ENCODE measurements at regions not wholly inside any gene's neighbourhood (a gene's known extent, or its start where the extent isn't known, plus 50 kb on each side); places are given as distances from the start of the nearest gene placed in this dataset.

- no peak for FAIRE-seq
Observed at GRCh38 chr15:38674448-38674847, 109.8 kb upstream of the RASGRP1 start.

GRCh38 chr15:38678281-38678680 is 113.7 kb upstream of the RASGRP1 start:
- no peak for FAIRE-seq

- no peak for FAIRE-seq
Observed at GRCh38 chr15:38680775-38681174, 116.2 kb upstream of the RASGRP1 start.

- FAIRE-seq, result no peak
Observed at GRCh38 chr15:38682363-38682762, 117.7 kb upstream of the RASGRP1 start.

- FAIRE-seq, result no peak
Observed at GRCh38 chr15:38682861-38683260, 118.2 kb upstream of the RASGRP1 start.

GRCh38 chr15:38683382-38684242 is 119.0 kb upstream of the RASGRP1 start:
- peak; percentile 74 for FAIRE-seq

GRCh38 chr15:38684440-38685010 is 119.9 kb upstream of the RASGRP1 start:
- FAIRE-seq, result no peak

GRCh38 chr15:38685686-38686339 is 121.2 kb upstream of the RASGRP1 start:
- no peak for FAIRE-seq

GRCh38 chr15:38687340-38687739 is 122.7 kb upstream of the RASGRP1 start:
- FAIRE-seq, result no peak

- FAIRE-seq, result no peak
Observed at GRCh38 chr15:38687775-38688495, 123.3 kb upstream of the RASGRP1 start.

- FAIRE-seq, result no peak
Observed at GRCh38 chr15:38688761-38689160, 124.1 kb upstream of the RASGRP1 start.

- no peak for FAIRE-seq
Observed at GRCh38 chr15:38689522-38689921, 124.9 kb upstream of the RASGRP1 start.

- no peak for FAIRE-seq
Observed at GRCh38 chr15:38690216-38690615, 125.6 kb upstream of the RASGRP1 start.

GRCh38 chr15:38690719-38691332 is 126.2 kb upstream of the RASGRP1 start:
- FAIRE-seq, result peak; percentile 70

- FAIRE-seq, result no peak
Observed at GRCh38 chr15:38691377-38691776, 126.8 kb upstream of the RASGRP1 start.

- FAIRE-seq, result no peak
Observed at GRCh38 chr15:38691965-38692788, 127.6 kb upstream of the RASGRP1 start.

GRCh38 chr15:38692789-38693062 is 128.1 kb upstream of the RASGRP1 start:
- FAIRE-seq, result no peak

- no peak for FAIRE-seq
Observed at GRCh38 chr15:38695249-38696108, 130.9 kb upstream of the RASGRP1 start.

GRCh38 chr15:38696109-38696727 is 131.6 kb upstream of the RASGRP1 start:
- FAIRE-seq, result no peak

- FAIRE-seq, result no peak
Observed at GRCh38 chr15:38696790-38697495, 132.3 kb upstream of the RASGRP1 start.

Measured in G401.6 (cell line).